ENCODE measurements at regions not wholly inside any gene's neighbourhood (a gene's known extent, or its start where the extent isn't known, plus 50 kb on each side); places are given as distances from the start of the nearest gene placed in this dataset.
"Not testable (repeated sequence)": the region's sequence is repeated elsewhere in the genome, so short reads cannot be mapped to it uniquely, and the experiment has no call there.

- Histone ChIP-seq H3K4me1 (ENCODE audit: insufficient read depth, low read length) (no peaks in the 10 kb centered on the region), H3K9me3 (ENCODE audit: low read depth, low read length) (no peaks in the 10 kb centered on the region), H3K4me3 (ENCODE audit: low read length) (no peak overlapping the region), H3K27me3 (ENCODE audit: insufficient read depth, low read length) (no peaks in the 10 kb centered on the region)
Observed at GRCh38 chr13:90943946-90944345, 403.5 kb upstream of the MIR17HG start.

GRCh38 chr13:90945146-90945545 is 402.3 kb upstream of the MIR17HG start:
- not testable (repeated sequence) for H3K27me3 ChIP-seq (ENCODE audit: insufficient read depth, low read length); H3K4me1 ChIP-seq (ENCODE audit: insufficient read depth, low read length); H3K9me3 ChIP-seq (ENCODE audit: low read depth, low read length); H3K4me3 ChIP-seq (ENCODE audit: low read length)

GRCh38 chr13:90946125-90946524 is 401.4 kb upstream of the MIR17HG start:
- not testable (repeated sequence) for H3K9me3 ChIP-seq (ENCODE audit: low read depth, low read length); H3K4me1 ChIP-seq (ENCODE audit: insufficient read depth, low read length); H3K4me3 ChIP-seq (ENCODE audit: low read length); H3K27me3 ChIP-seq (ENCODE audit: insufficient read depth, low read length)

GRCh38 chr13:90947976-90948375 is 399.5 kb upstream of the MIR17HG start:
- Histone ChIP-seq H3K9me3 (ENCODE audit: low read depth, low read length) (no peaks in the 10 kb centered on the region), H3K27me3 (ENCODE audit: insufficient read depth, low read length) (no peaks in the 10 kb centered on the region), H3K4me3 (ENCODE audit: low read length) (no peak overlapping the region), H3K4me1 (ENCODE audit: insufficient read depth, low read length) (no peaks in the 10 kb centered on the region)

GRCh38 chr13:90950160-90950559 is 397.3 kb upstream of the MIR17HG start:
- Histone ChIP-seq H3K4me1 (ENCODE audit: insufficient read depth, low read length) (no peaks in the 10 kb centered on the region), H3K4me3 (ENCODE audit: low read length) (no peak overlapping the region), H3K27me3 (ENCODE audit: insufficient read depth, low read length) (no peaks in the 10 kb centered on the region), H3K9me3 (ENCODE audit: low read depth, low read length) (no peaks in the 10 kb centered on the region)

- Histone ChIP-seq H3K4me1 (ENCODE audit: insufficient read depth, low read length) (no peaks in the 10 kb centered on the region), H3K9me3 (ENCODE audit: low read depth, low read length) (no peaks in the 10 kb centered on the region), H3K4me3 (ENCODE audit: low read length) (no peak overlapping the region), H3K27me3 (ENCODE audit: insufficient read depth, low read length) (no peaks in the 10 kb centered on the region)
Observed at GRCh38 chr13:90951663-90952062, 395.8 kb upstream of the MIR17HG start.

GRCh38 chr13:90952326-90952725 is 395.2 kb upstream of the MIR17HG start:
- Histone ChIP-seq H3K4me3 (ENCODE audit: low read length) (no peak overlapping the region), H3K9me3 (ENCODE audit: low read depth, low read length) (no peaks in the 10 kb centered on the region), H3K4me1 (ENCODE audit: insufficient read depth, low read length) (no peaks in the 10 kb centered on the region), H3K27me3 (ENCODE audit: insufficient read depth, low read length) (no peaks in the 10 kb centered on the region)

GRCh38 chr13:90954605-90955195 is 392.8 kb upstream of the MIR17HG start:
- H3K9me3 ChIP-seq (ENCODE audit: low read depth, low read length): no peaks in the 10 kb centered on the region
- H3K4me3 ChIP-seq (ENCODE audit: low read length): no peak overlapping the region
- no peaks in the 10 kb centered on the region for H3K4me1 ChIP-seq (ENCODE audit: insufficient read depth, low read length)
- no peaks in the 10 kb centered on the region for H3K27me3 ChIP-seq (ENCODE audit: insufficient read depth, low read length)

- Histone ChIP-seq H3K4me1 (ENCODE audit: insufficient read depth, low read length) (no peaks in the 10 kb centered on the region), H3K9me3 (ENCODE audit: low read depth, low read length) (no peaks in the 10 kb centered on the region), H3K27me3 (ENCODE audit: insufficient read depth, low read length) (no peaks in the 10 kb centered on the region), H3K4me3 (ENCODE audit: low read length) (no peak overlapping the region)
Observed at GRCh38 chr13:90956031-90956430, 391.5 kb upstream of the MIR17HG start.

- no peak overlapping the region for H3K4me3 ChIP-seq (ENCODE audit: low read length)
Observed at GRCh38 chr13:90958866-90959265, 388.6 kb upstream of the MIR17HG start.

GRCh38 chr13:90968166-90968904 is 379.2 kb upstream of the MIR17HG start:
- no peaks in the 10 kb centered on the region for H3K27me3 ChIP-seq (ENCODE audit: insufficient read depth, low read length)
- H3K4me3 ChIP-seq (ENCODE audit: low read length): no peak overlapping the region
- no peaks in the 10 kb centered on the region for H3K4me1 ChIP-seq (ENCODE audit: insufficient read depth, low read length)
- H3K9me3 ChIP-seq (ENCODE audit: low read depth, low read length): no peaks in the 10 kb centered on the region

More at GRCh38 chr13:90958866-90959265, 388.6 kb upstream of the MIR17HG start:
- no peaks in the 10 kb centered on the region for H3K4me1 ChIP-seq (ENCODE audit: insufficient read depth, low read length)
- no peaks in the 10 kb centered on the region for H3K9me3 ChIP-seq (ENCODE audit: low read depth, low read length)
- H3K27me3 ChIP-seq (ENCODE audit: insufficient read depth, low read length): no peaks in the 10 kb centered on the region

GRCh38 chr13:90974249-90974975 is 373.1 kb upstream of the MIR17HG start:
- Histone ChIP-seq H3K4me3 (ENCODE audit: low read length) (no peak overlapping the region), H3K9me3 (ENCODE audit: low read depth, low read length) (no peaks in the 10 kb centered on the region), H3K4me1 (ENCODE audit: insufficient read depth, low read length) (no peaks in the 10 kb centered on the region), H3K27me3 (ENCODE audit: insufficient read depth, low read length) (no peaks in the 10 kb centered on the region)

- Histone ChIP-seq H3K9me3 (ENCODE audit: low read depth, low read length) (no peaks in the 10 kb centered on the region), H3K27me3 (ENCODE audit: insufficient read depth, low read length) (no peaks in the 10 kb centered on the region), H3K4me3 (ENCODE audit: low read length) (no peak overlapping the region), H3K4me1 (ENCODE audit: insufficient read depth, low read length) (no peaks in the 10 kb centered on the region)
Observed at GRCh38 chr13:90979059-90979458, 368.4 kb upstream of the MIR17HG start.

- Histone ChIP-seq H3K27me3 (ENCODE audit: insufficient read depth, low read length) (no peaks in the 10 kb centered on the region), H3K4me3 (ENCODE audit: low read length) (no peak overlapping the region), H3K4me1 (ENCODE audit: insufficient read depth, low read length) (no peaks in the 10 kb centered on the region), H3K9me3 (ENCODE audit: low read depth, low read length) (no peaks in the 10 kb centered on the region)
Observed at GRCh38 chr13:90984756-90985155, 362.7 kb upstream of the MIR17HG start.

GRCh38 chr13:90995001-90995400 is 352.5 kb upstream of the MIR17HG start:
- Histone ChIP-seq H3K9me3 (ENCODE audit: low read depth, low read length) (no peaks in the 10 kb centered on the region), H3K4me3 (ENCODE audit: low read length) (no peak overlapping the region), H3K4me1 (ENCODE audit: insufficient read depth, low read length) (no peaks in the 10 kb centered on the region), H3K27me3 (ENCODE audit: insufficient read depth, low read length) (no peaks in the 10 kb centered on the region)

Data from mononuclear cell (primary cell).